WTC11 (cell line): ENCODE measurements at regions not wholly inside any gene's neighbourhood (a gene's known extent, or its start where the extent isn't known, plus 50 kb on each side); places are given as distances from the start of the nearest gene placed in this dataset.

Experiments used
- CTCF ChIP-seq: fragments of 200-600 bp; IDR thresholded peaks from 2 replicates; pipeline ENCODE4 v1.8.0; 2022; ENCODE audit warnings: antibody characterized with exemption
- MAX ChIP-seq: sonication (generic); formaldehyde crosslinking; IDR thresholded peaks from 2 replicates; pipeline ENCODE4 v1.8.0; 2022; ENCODE audit warnings: mild to moderate bottlenecking, missing genetic modification reagents
- NFE2L1 ChIP-seq: sonication (generic); formaldehyde crosslinking; IDR thresholded peaks from 2 replicates; pipeline ENCODE4 v1.8.1; 2023; ENCODE audit warnings: missing genetic modification reagents
- NR2C2 ChIP-seq: sonication (generic); formaldehyde crosslinking; IDR thresholded peaks from 2 replicates; pipeline ENCODE4 v1.8.0; 2022; ENCODE audit warnings: mild to moderate bottlenecking, missing genetic modification reagents
- RORB ChIP-seq: fragments of 250-450 bp; sonication (Bioruptor Pico); IDR thresholded peaks from 2 replicates; pipeline ENCODE4 v1.9.0; 2021; ENCODE audit warnings: mild to moderate bottlenecking
- USF1 ChIP-seq: sonication (generic); formaldehyde crosslinking; IDR thresholded peaks from 2 replicates; pipeline ENCODE4 v1.8.0; 2022; ENCODE audit warnings: mild to moderate bottlenecking, missing genetic modification reagents

- no peak for TF ChIP-seq CTCF
- TF ChIP-seq NFE2L1 (CRISPR knock-in tag) = no peak
- TF ChIP-seq MAX = no peak
- TF ChIP-seq NR2C2 (CRISPR knock-in tag) = no peak
- TF ChIP-seq USF1 (CRISPR knock-in tag) = no peak
- no peak for TF ChIP-seq RORB (CRISPR knock-in tag)
Measured at GRCh38 chr5:4233671-4234070, 638.0 kb downstream of the IRX1 start.
